ENCODE measurements at regions not wholly inside any gene's neighbourhood (a gene's known extent, or its start where the extent isn't known, plus 50 kb on each side); places are given as distances from the start of the nearest gene placed in this dataset.

DNA sequence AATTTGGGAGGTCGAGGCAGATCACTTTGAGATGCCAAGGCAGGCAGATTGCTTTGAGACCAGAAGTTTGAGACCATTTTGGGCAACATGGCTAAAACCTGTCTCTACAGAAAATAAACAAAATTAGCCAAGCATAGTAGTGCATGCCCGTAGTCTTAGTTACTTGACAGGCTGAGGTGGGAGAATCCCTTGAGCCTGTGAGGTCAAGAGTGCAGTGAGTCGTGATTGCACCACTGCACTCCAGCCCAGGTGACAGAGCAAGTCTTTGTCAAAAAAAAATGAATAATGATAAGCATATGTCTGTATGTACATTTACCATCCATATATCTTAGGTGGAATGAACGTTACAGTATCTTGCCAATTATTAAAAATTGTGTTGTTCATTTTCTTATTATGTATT, 2447.7 kb downstream of the PCDH9 start:
- H3K4me1 Mint-ChIP-seq (ENCODE audit: low read depth): no peaks in the 10 kb centered on the region
- ChIA-PET POLR2A (no interaction called here), CTCF (interaction anchor here (1.3 kb wide), 1 partner anchor 13 kb away, joined by 3 read pairs; no protein-coding TSS in a partner anchor)
- Histone ChIP-seq H3K27ac (ENCODE audit: low read depth in 1 of 2, low read length in 2 of 2) (no peak overlapping the region), H3K9me3 (ENCODE audit: control insufficient read depth in 1 of 2, insufficient read depth in 1 of 2, low read length in 2 of 2) (peaks cover 3 to 5% of the 10 kb centered on the region in 2 experiments), H3K27me3 (ENCODE audit: control insufficient read depth in 1 of 2, insufficient read depth in 2 of 2, low read length in 2 of 2) (no peaks in the 10 kb centered on the region), H3K36me3 (ENCODE audit: insufficient read depth, low read length) (no peaks in the 10 kb centered on the region), H3K4me1 (ENCODE audit: insufficient read depth, low read length) (no peaks in the 10 kb centered on the region), H3K4me3 (ENCODE audit: low read length) (no peak overlapping the region)
- H3K27ac Mint-ChIP-seq: no peak overlapping the region
- H3K4me3 Mint-ChIP-seq: no peak overlapping the region
- no peaks in the 10 kb centered on the region for H3K27me3 Mint-ChIP-seq
- H3K36me3 Mint-ChIP-seq (ENCODE audit: low read depth): no peaks in the 10 kb centered on the region
- intact Hi-C loops (cut with DNase I, micrococcal nuclease): no loop called here
- ATAC-seq (ENCODE audit: poor library complexity) (no peak), DNase-seq (no peak)
- TF ChIP-seq, protein P1, sequence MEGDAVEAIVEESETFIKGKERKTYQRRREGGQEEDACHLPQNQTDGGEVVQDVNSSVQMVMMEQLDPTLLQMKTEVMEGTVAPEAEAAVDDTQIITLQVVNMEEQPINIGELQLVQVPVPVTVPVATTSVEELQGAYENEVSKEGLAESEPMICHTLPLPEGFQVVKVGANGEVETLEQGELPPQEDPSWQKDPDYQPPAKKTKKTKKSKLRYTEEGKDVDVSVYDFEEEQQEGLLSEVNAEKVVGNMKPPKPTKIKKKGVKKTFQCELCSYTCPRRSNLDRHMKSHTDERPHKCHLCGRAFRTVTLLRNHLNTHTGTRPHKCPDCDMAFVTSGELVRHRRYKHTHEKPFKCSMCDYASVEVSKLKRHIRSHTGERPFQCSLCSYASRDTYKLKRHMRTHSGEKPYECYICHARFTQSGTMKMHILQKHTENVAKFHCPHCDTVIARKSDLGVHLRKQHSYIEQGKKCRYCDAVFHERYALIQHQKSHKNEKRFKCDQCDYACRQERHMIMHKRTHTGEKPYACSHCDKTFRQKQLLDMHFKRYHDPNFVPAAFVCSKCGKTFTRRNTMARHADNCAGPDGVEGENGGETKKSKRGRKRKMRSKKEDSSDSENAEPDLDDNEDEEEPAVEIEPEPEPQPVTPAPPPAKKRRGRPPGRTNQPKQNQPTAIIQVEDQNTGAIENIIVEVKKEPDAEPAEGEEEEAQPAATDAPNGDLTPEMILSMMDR (IDR thresholded peaks at IDR 0.05): no peak
- H3K9me3 Mint-ChIP-seq: peaks cover 12% of the 10 kb centered on the region

DNA sequence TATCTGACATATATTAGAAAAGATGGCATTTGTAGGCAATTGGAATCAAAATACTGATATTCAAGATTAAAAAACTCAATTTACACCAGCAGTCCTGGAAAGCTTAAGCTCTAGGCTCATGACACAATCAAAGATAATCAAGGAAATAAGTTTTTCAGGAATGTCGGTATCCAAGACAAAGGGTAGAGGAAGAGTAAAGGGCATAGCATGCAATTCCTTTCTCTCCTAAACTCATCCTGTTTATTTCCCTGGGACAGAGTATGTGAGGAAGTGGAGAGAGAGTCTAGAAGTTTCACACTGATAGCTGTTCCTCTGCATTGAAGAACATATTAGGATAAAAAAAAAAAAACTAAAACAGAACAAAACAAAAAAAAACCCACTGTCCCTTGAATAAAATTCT, 2452.1 kb downstream of the PCDH9 start:
- Mint-ChIP-seq H3K27ac (no peak overlapping the region), H3K27me3 (no peaks in the 10 kb centered on the region), H3K9me3 (peaks cover 9% of the 10 kb centered on the region), H3K4me1 (ENCODE audit: low read depth) (no peaks in the 10 kb centered on the region), H3K4me3 (no peak overlapping the region), H3K36me3 (ENCODE audit: low read depth) (no peaks in the 10 kb centered on the region)
- H3K27ac ChIP-seq (ENCODE audit: low read depth in 1 of 2, low read length in 2 of 2): no peak overlapping the region
- ATAC-seq (ENCODE audit: poor library complexity) (no peak), DNase-seq (no peak)
- H3K4me3 ChIP-seq (ENCODE audit: low read length): no peak overlapping the region
- no peaks in the 10 kb centered on the region for H3K27me3 ChIP-seq (ENCODE audit: control insufficient read depth in 1 of 2, insufficient read depth in 2 of 2, low read length in 2 of 2)
- peaks cover 0 to 2% of the 10 kb centered on the region in 2 experiments for H3K9me3 ChIP-seq (ENCODE audit: control insufficient read depth in 1 of 2, insufficient read depth in 1 of 2, low read length in 2 of 2)
- H3K4me1 ChIP-seq (ENCODE audit: insufficient read depth, low read length): no peaks in the 10 kb centered on the region
- ChIA-PET POLR2A (no interaction called here), CTCF (no interaction called here)
- intact Hi-C loops (cut with DNase I, micrococcal nuclease): no loop called here
- TF ChIP-seq, protein P1 (IDR thresholded peaks at IDR 0.05): no peak
- H3K36me3 ChIP-seq (ENCODE audit: insufficient read depth, low read length): no peaks in the 10 kb centered on the region

DNA sequence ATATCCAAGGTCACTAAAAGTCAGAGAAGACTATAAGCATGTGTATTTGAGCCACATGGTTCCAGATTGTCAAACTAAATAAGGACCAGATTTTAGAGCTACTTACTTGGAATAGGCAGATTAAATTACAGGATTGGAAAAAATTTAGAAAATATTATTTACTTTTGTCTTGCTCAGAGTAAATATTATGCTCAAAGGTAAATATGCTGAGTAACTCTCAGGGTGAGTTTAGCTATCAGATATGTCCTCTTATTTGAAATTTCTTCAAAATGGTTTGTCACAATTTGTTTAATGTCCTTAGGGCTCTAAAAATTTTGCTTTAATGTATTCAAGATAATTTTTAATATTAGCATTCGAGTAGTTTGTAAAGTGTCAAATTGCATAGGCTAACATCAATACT, 2455.2 kb downstream of the PCDH9 start:
- Mint-ChIP-seq H3K4me3 (no peak overlapping the region), H3K36me3 (ENCODE audit: low read depth) (no peaks in the 10 kb centered on the region), H3K9me3 (peaks cover 16% of the 10 kb centered on the region), H3K27ac (no peak overlapping the region), H3K27me3 (no peaks in the 10 kb centered on the region), H3K4me1 (ENCODE audit: low read depth) (no peaks in the 10 kb centered on the region)
- ChIA-PET CTCF (no interaction called here), POLR2A (no interaction called here)
- DNase-seq: no peak
- Histone ChIP-seq H3K4me1 (ENCODE audit: insufficient read depth, low read length) (no peaks in the 10 kb centered on the region), H3K4me3 (ENCODE audit: low read length) (no peak overlapping the region), H3K27me3 (ENCODE audit: control insufficient read depth in 1 of 2, insufficient read depth in 2 of 2, low read length in 2 of 2) (no peaks in the 10 kb centered on the region), H3K36me3 (ENCODE audit: insufficient read depth, low read length) (no peaks in the 10 kb centered on the region), H3K27ac (ENCODE audit: low read depth in 1 of 2, low read length in 2 of 2) (no peak overlapping the region), H3K9me3 (ENCODE audit: control insufficient read depth in 1 of 2, insufficient read depth in 1 of 2, low read length in 2 of 2) (no peaks in the 10 kb centered on the region)
- ATAC-seq (ENCODE audit: poor library complexity): no peak
- intact Hi-C loops (cut with DNase I, micrococcal nuclease): no loop called here
- TF ChIP-seq, protein P1 (IDR thresholded peaks at IDR 0.05): no peak
